NOMO-1 treated with dmso at 0.1 percent for 144 hours (cell line): ENCODE measurements at regions not wholly inside any gene's neighbourhood (a gene's known extent, or its start where the extent isn't known, plus 50 kb on each side); places are given as distances from the start of the nearest gene placed in this dataset.

ENCODE experiments used
- DNase-seq: peaks from one replicate; lab custom pipeline; 2025; ENCODE audit not compliant: unreplicated experiment; lab: John Stamatoyannopoulos, UW

DNA sequence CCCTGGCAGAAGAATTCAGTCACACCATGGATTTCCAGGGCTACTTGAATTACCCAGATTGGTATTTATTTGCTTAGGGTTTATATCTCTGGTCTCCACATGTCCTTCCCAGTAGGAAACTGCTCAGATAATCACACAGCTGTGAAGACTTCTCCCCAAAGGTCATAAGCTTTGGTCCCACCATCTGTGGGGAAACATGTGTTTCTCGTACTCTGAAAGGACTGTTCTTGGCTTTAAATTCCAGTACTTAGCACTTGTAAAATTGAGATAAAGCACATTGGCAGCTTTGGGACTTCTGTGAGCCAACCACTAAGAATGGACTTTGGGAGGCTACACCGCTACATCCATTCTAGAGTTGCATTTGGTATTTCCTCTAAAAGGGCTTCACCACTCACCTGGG is 205.3 kb upstream of the FOXA2 start:
- DNase-seq, result no peak

DNA sequence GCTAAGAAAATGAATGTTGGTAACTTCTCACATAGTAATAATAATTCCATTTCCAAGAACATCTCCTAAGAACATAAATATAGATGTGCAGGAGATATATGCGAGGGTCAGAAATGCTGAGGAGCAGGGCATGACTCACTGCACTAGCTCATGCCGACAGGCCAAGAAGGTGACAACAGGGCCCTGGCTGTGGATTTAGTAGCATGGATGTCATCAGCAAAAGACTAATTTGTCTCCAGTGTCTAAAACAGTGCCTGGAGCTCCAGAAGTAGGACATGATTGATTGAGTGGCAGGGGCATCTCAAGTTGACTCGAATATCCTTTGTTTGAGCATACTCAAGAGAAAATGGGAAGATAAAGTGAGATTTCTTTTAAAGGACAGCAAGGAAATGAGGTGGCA is 207.0 kb upstream of the FOXA2 start:
- no peak for DNase-seq

DNA sequence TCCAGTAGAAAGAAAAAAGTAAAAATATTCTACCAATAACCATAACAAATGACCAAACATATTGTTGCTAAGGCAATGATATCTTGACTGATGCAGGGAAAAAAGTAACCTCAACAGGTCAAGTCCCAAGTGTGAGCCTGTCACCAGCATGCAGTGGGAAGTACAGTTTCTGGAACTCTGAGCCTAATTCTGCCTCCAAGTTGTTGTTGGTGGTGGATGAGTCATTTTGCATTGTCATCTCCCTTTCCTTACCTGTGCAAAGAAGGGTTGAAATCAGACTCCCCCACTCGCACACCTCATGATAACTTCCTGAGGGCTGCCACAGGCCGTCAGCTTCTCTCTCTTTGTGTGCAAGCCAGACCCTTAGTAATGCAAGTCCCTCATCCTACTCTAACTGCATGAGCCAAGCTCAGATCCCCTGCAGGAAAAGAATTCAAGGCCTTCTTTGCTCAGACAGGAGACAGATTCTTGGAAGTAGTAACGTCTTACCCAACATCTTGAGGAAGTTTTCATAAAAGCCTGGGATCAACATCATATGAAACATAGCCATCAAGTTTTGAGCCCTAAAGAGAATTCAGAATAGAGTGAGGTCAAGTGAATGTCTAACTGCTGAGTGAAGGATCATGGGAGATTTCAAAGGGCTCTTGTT is 207.6 kb upstream of the FOXA2 start:
- no peak for DNase-seq

DNA sequence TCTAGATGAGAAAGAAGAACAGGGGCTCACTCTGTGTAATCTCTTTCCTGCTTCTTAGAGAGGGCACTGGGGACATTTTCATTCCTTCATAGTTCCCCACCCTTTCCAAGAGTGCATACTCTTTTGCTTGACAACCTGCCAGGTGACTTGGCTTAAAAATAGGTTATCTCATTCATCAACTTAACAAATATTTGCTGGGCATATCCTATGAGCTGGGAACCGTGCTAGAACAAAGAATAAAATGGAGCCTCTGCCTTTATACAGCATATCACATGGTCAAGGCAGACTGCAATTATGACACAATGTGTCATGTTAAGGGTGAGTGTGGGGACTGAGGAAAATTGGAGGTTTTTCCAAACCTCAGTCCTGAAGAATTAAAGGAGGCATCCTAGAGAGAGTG is 209.8 kb upstream of the FOXA2 start:
- no peak for DNase-seq

DNA sequence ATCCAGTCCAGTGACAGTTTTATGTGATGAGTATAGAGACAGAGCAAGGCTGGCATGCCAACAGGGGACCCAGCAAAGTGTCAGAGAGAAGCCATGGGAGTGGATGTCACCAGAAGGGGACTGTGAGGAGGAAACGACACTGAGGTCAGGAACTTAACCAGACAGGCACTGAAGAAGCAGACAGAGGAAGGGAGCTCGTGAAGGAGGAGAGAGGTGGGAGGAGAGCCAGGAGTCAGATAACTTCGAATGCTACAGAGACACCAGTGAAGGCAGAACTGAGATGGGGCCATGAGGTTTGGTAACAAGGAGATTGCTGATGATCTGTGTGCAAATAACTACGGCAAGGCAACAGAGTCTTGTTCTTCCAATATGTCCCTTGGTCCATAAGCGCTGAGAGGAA is 211.1 kb upstream of the FOXA2 start:
- DNase-seq, result no peak

DNA sequence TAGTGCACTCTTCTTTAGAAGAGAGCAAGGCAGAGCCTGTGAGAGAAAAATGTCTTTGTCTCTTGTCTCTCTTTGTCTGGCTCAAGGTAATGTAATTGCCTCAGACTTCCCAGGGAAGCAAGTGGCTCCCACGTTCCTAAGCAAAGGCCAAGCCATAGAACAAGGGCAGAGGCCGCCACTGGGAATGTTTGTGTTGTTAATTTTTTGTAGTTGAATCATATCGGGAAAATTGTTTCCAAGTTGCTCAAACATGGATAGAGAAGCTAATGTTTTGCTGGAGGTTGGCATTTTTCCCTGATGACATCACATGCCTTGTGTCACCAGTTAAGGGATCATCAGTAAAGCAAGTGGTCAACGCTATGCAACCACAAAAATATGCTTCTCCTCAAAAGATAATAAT is 211.5 kb upstream of the FOXA2 start:
- no peak for DNase-seq

DNA sequence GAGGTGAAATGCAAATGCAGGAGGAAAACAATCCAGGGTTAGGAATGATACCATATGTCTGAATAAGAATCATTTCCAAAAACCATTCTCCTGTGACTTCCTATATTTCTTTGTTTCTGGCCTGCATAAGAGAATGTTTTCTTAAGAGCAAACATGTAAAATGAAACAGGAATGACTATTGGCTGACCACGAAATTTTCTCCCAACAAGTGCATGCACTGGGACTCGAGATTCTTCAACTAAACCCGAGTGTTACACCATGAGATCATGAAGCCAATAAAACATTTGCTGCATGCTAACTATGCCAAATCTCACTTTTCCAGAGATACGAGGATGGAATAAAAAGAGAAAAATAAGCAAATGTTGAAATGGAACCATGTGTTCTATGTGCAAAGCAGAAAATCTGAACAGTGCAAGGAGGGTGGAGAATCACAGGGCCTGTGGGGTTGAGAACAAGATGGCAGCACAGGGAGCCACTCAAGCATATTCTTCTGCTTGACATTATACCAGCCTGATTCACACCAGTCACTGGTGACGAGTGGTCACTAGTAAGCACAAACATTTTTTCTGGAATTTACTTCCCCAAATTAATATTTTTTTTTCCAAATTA is 212.2 kb upstream of the FOXA2 start:
- DNase-seq, result no peak

DNA sequence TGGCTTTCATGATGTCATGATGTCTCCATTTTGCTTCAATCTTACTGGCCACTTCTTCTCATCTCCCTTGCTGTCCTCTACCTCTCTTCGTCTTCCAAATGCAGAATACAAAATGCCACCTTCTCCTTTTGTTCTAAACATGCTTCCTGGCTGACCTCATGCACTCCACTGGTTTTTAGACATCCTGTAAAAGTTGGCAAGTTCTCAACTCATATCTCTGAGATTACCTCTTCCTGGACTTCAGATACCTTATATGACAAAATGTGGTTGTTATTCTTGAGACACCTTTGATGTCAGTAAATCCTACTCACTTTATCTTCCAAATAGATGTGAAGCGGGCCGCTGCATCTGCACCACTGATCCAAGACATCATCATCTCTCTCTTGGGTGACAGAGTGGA is 212.7 kb upstream of the FOXA2 start:
- no peak for DNase-seq

DNA sequence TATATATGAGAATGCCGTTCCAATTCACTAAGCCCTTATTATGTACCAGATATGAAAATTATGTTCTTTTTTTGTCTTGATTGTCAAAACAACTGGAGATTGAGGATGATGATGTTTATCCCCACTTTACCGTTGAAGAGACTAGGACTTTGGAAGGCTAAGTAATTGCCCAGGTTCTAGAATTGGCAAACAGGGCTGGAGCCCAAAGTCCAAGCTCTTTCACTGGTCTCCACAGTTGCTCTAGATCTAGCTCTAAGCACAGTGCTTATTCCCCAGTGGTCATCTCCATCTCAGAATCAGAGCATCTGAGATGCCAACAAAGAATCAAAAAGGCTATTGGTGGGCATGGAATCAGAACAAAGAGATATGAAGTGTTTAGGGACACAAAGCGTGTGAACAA is 215.3 kb upstream of the FOXA2 start:
- DNase-seq, result no peak

DNA sequence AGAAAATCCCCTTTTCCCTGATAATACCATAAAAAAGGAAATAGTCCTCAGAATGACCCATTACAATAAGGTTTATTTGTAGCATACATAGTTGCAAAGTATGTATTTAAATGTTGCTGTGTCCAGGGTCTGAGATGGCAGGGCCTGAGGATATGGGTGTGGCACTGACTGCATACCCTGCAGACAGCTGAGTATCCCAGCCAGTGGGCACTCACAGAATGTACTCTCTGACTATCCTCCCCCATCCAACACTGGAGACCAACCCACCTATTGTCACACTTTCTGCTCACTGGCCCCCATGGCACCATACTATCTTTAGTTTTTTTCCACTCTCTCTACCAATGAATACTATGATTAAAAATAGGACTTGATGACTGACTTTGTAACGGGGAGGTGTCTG is 215.8 kb upstream of the FOXA2 start:
- DNase-seq, result no peak

DNA sequence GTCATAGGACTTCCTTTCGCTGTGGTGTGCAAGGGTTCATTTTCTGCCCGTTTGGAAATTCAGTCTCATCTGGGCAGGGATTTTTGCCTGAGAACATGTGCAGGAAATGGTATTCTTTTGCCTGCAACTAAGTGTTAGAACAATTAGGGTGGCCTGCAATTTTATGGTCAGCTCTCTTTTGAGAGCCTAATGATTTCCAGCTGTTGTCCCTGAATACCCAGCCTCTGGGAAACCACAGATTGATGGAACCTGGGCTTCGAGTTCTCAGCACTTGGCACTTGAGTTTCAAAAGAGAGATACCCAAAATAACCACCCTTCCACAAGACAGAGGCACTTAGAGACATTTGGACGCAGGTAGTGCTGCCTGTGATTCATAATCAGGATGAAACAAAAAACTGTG is 217.2 kb upstream of the FOXA2 start:
- no peak for DNase-seq

DNA sequence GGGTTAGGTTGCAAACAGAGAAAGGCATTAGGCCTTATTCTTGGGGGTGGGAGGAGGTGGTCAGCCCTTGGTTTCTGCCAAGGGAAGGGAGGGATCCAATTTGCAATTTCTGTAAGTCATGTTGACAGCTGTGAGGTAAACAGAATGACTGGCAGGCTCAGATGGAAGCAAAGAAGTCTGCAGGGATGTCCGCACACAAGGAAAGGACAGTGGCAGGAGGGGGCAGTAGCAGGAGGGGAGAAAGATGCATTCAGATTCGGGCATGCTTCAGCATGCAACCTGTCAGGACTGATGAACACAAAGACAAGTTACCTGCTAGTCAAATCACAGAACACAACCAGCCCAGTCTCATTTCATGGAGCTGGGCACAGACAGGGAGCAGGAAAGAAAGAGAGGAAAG is 217.9 kb upstream of the FOXA2 start:
- DNase-seq, result no peak

DNA sequence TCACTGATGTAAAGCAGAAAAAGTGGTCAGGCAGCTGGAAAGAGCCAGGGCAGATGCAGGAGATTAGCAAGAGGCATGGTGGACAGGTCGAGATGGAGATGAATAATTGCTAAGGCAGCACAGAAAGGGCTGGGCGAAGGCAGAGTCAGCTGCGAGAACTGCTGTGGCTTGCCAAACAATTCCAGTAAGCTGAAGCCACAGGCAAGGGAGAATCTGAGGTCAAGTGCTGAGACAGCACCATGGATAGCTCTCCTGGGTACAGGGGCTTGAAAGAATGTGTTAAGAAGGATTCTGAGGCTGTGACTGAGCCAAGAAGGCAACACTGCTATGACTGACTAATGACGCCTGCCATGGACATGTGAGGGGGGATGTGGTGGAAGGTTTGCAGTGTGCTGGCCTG is 220.8 kb upstream of the FOXA2 start:
- no peak for DNase-seq

DNA sequence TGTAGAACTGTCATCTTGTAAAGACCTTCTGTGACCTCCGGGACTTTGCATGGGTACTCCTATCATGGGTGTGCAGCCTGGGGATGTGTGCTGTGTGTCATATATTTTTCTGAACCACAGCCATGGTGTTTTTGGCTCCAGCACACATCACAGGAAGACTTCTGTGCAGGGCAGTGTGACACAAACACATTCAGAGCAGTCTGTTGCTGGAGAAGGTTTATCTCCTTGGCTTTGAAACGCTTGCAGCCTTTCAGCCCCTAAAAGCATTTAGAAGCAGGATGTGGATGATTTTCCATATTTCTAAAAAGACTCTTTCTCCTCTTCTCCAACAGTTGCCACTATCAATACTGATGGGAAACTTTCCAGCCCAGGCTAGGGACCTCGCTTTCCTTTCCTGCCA is 221.6 kb upstream of the FOXA2 start:
- DNase-seq, result no peak

DNA sequence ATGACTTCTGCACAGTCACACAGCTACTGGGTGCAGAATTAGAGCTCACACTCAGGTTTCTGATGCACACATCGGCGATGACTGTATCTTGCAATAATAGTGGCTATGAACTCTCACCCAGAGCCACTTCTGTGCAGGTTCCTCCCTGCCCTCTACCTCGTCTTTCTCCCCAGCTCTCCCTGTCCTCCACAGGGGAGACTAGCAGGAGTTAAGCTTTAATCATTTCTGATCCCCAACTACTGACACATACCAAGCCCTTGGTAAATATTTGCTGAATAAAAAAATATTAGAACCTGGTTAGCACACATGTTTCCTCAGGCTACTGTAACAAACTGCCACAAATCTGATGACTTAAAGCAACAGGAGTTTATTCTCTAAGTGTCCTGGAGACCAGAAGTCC is 222.7 kb upstream of the FOXA2 start:
- DNase-seq, result no peak

DNA sequence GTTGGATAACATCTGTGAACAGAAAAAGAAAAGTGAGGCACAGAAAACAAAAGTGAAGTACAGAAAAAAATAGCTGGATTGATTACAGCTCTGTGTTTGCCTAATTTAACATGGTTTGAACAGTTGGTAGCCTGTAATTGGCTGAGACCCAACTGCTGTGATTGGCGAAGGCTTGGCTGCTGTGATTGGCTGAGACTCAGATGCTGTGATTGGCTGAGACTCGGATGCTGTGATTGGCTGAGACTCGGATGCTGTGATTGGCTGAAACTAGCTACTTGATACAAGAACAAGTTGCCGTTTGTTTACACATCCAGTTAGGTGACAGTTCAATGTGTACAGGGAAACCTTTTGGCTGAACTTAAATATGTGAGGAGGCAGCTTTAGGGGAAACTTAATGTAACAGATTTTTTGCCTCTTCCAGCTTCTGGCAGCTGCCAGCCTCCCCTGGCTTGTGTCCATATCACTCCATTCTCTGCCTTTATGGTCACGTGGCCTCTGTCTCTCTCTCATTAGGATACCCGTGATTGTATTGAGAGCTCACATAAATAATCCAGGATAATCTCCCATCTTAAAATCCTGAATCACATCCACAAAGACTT is 223.4 kb upstream of the FOXA2 start:
- DNase-seq, result no peak

DNA sequence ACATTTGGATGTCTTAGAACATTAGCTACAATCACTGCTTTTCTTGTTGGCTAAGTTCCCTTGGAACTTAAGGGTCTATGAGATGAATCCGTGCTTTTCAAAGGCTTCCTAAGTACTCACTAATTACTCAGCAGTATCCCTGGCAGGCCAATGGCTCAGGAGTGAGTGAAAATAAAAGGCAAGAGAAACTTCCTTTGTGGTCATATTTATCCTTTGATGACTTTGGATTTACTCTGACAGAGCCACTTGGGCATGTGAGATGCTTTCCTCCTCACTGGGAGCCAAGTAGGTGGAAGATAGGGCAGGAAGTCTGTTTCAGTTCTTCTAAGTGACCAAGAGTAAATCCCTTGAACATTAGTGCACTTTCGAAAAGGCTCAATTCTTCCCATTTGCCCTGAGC is 224.3 kb upstream of the FOXA2 start:
- DNase-seq, result no peak

DNA sequence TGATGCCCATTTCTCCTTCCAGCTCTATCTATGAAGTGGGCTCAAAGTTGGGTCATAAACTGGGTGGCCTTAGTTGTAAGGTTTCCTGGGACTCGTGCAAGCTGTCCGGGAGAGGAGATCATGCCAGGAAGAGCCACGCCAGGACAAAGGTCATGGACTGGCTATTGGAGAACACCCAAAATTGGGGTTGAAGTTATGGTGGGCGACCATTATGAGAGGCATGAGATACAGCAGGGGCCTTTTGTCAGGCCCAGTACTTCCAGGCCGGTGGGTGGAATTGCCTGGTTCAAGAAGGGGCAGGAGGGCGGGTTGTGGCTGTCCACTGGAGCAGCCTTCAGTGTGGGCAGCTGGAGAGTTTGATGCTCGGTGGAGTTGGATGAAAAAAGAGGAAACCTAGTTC is 225.1 kb upstream of the SSTR4 start:
- no peak for DNase-seq

DNA sequence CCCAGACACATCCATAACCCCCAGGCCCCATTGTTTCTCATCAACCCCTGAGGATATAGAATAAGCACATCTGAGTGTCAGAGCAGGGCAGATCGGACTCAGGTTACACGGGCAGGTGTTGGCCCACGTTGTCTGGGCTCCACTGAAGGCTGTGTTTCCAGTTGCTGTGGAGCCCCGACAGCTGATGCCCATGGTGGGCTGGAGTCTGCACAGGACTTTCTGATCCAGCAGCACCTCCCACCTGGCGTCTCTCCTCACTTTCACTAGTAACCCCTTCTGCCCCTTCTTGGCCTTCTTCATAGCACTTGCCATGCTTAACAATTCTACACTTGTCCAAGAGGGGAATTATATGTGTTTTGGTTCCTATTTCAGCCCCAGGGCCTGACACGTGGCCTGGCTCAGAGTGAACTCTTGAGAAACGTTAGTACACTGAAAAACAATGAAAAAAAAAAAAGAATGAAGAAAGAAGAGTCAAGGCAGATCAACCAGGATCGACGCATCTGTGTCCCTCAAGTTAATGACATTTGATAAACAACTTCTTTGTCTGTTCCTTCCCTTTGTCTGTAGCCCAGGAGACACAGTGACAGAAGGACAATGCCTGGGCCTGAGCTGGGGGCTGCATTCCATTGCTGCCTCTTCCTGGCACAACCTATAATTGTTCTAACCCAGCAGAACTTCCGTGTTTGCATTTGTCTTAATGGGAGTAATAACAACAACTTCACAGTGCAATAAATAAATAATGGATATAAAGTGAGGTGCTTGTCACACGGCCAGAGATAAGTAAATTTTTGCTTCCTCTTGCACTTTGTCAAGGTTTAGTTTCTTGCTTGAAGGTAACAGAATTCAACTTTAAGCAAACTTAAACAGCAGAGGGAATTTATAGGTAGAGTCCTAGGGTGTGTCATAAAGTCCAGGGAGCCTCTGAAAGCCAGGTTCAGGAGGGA is 224.2 kb upstream of the SSTR4 start:
- DNase-seq, result no peak

DNA sequence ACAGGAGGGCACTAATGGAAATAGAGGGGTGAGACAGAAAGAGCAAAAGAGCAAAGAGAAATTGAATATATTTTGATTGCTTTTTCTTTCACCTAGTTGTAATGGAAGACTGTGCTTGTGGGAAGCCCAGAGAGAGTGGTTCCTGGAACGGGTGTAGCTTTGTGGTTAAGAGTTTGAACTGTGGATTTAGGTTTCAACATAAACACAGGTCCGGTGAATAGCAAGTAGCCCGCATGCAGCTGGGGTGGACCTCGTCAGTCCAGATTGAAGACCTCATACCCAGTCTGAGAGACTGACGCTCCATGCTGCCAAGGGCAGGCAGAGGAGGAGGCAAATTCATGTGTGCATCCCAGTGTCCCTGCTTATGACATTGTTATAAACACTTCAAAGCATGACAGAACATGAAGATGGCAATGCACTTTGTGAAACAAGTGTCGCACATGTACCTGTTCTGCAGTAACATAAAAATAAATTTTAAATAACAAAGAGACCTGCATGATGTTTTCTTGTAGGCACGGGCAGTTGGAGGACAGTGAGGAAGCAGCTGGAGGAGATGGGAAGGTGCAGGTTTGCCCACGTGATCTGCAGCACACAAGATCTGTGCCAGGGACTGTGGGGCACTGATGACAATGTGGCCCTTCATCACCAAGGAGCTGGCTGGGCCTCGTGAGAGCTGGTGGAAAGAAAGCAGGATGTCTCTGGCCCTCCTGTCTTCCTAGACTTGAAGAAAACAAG is 220.5 kb upstream of the SSTR4 start:
- DNase-seq, result no peak

DNA sequence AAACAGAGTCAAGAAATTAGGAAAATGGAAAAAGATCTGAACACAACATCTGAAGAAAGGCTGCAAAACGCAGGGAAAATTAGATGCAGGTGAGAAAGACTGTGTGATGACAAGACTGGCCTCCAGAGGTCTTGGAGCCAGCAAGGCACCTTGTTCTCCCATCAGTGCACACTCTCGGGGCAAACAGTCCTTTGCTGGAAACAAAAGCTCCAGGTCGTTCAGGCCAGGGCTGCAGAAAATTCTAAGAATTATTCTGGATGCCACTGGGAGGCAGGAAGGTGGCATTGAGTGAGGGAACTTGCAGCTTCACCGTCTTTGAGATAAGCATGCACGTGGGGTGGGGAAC is 219.9 kb upstream of the SSTR4 start:
- no peak for DNase-seq
